ENCODE measurements at regions not wholly inside any gene's neighbourhood (a gene's known extent, or its start where the extent isn't known, plus 50 kb on each side); places are given as distances from the start of the nearest gene placed in this dataset.

- DNase-seq = no peak
- intact Hi-C loops (cut with micrococcal nuclease) = no loop called here
- Mint-ChIP-seq H3K9me3 (no peaks in the 10 kb centered on the region), H3K4me1 (ENCODE audit: low read depth) (no peaks in the 10 kb centered on the region), H3K36me3 (ENCODE audit: low read depth) (no peaks in the 10 kb centered on the region), H3K27me3 (ENCODE audit: low read depth) (no peaks in the 10 kb centered on the region), H3K27ac (no peak overlapping the region), H3K4me3 (no peak overlapping the region)
- CTCF ChIA-PET = interaction anchor here (0.6 kb wide), 1 partner anchor 120 kb away, joined by 3 read pairs; no protein-coding TSS in a partner anchor
These were observed 223.8 kb upstream of the ARRDC4 start for GRCh38 chr15:97736748-97737147.

- Mint-ChIP-seq H3K27ac (no peak overlapping the region), H3K4me1 (ENCODE audit: low read depth) (no peaks in the 10 kb centered on the region), H3K9me3 (no peaks in the 10 kb centered on the region), H3K4me3 (no peak overlapping the region), H3K27me3 (ENCODE audit: low read depth) (peaks cover 5% of the 10 kb centered on the region), H3K36me3 (ENCODE audit: low read depth) (no peaks in the 10 kb centered on the region)
- intact Hi-C loops (cut with micrococcal nuclease) = no loop called here
- DNase-seq = peak; percentile 28
- CTCF ChIA-PET = no interaction called here
These were observed 214.9 kb upstream of the ARRDC4 start for GRCh38 chr15:97745481-97746071.

GRCh38 chr15:97747342-97747741 lies 213.2 kb upstream of the ARRDC4 start:
- CTCF ChIA-PET = no interaction called here
- no peak overlapping the region for H3K4me3 Mint-ChIP-seq
- intact Hi-C loops (cut with micrococcal nuclease) = no loop called here
- H3K9me3 Mint-ChIP-seq = no peaks in the 10 kb centered on the region
- no peak for DNase-seq
- H3K36me3 Mint-ChIP-seq (ENCODE audit: low read depth) = no peaks in the 10 kb centered on the region
- H3K27me3 Mint-ChIP-seq (ENCODE audit: low read depth) = peaks cover 5% of the 10 kb centered on the region
- no peaks in the 10 kb centered on the region for H3K4me1 Mint-ChIP-seq (ENCODE audit: low read depth)
- no peak overlapping the region for H3K27ac Mint-ChIP-seq

GRCh38 chr15:97748576-97748975 lies 211.9 kb upstream of the ARRDC4 start:
- Mint-ChIP-seq H3K27ac (no peak overlapping the region), H3K27me3 (ENCODE audit: low read depth) (peaks cover 5% of the 10 kb centered on the region), H3K4me3 (no peak overlapping the region), H3K9me3 (no peaks in the 10 kb centered on the region), H3K4me1 (ENCODE audit: low read depth) (no peaks in the 10 kb centered on the region), H3K36me3 (ENCODE audit: low read depth) (no peaks in the 10 kb centered on the region)
- DNase-seq = no peak
- intact Hi-C loops (cut with micrococcal nuclease) = no loop called here
- CTCF ChIA-PET = no interaction called here

GRCh38 chr15:97750060-97750459 lies 210.4 kb upstream of the ARRDC4 start:
- CTCF ChIA-PET = no interaction called here
- intact Hi-C loops (cut with micrococcal nuclease) = no loop called here
- no peaks in the 10 kb centered on the region for H3K9me3 Mint-ChIP-seq
- H3K4me1 Mint-ChIP-seq (ENCODE audit: low read depth) = no peaks in the 10 kb centered on the region
- peaks cover 8% of the 10 kb centered on the region for H3K27me3 Mint-ChIP-seq (ENCODE audit: low read depth)
- H3K27ac Mint-ChIP-seq = no peak overlapping the region
- no peak overlapping the region for H3K4me3 Mint-ChIP-seq
- no peaks in the 10 kb centered on the region for H3K36me3 Mint-ChIP-seq (ENCODE audit: low read depth)
- no peak for DNase-seq

- Mint-ChIP-seq H3K27me3 (ENCODE audit: low read depth) (peaks cover 11% of the 10 kb centered on the region), H3K36me3 (ENCODE audit: low read depth) (no peaks in the 10 kb centered on the region), H3K4me1 (ENCODE audit: low read depth) (no peaks in the 10 kb centered on the region), H3K9me3 (peaks cover 3% of the 10 kb centered on the region), H3K27ac (no peak overlapping the region), H3K4me3 (no peak overlapping the region)
- no peak for DNase-seq
- CTCF ChIA-PET = interaction anchor here (0.5 to 0.6 kb wide), 2 partner anchors 458 to 521 kb away, joined by 3 read pairs; no protein-coding TSS in a partner anchor
- intact Hi-C loops (cut with micrococcal nuclease) = no loop called here
These were observed 204.8 kb upstream of the ARRDC4 start for GRCh38 chr15:97755726-97756125.

GRCh38 chr15:97759363-97759762 lies 201.1 kb upstream of the ARRDC4 start:
- CTCF ChIA-PET = no interaction called here
- Mint-ChIP-seq H3K9me3 (peaks cover 3% of the 10 kb centered on the region), H3K27me3 (ENCODE audit: low read depth) (peaks cover 8% of the 10 kb centered on the region), H3K27ac (no peak overlapping the region), H3K4me3 (no peak overlapping the region), H3K4me1 (ENCODE audit: low read depth) (no peaks in the 10 kb centered on the region), H3K36me3 (ENCODE audit: low read depth) (no peaks in the 10 kb centered on the region)
- DNase-seq = no peak
- intact Hi-C loops (cut with micrococcal nuclease) = no loop called here

GRCh38 chr15:97761110-97761509 lies 199.4 kb upstream of the ARRDC4 start:
- Mint-ChIP-seq H3K36me3 (ENCODE audit: low read depth) (no peaks in the 10 kb centered on the region), H3K4me1 (ENCODE audit: low read depth) (no peaks in the 10 kb centered on the region), H3K4me3 (no peak overlapping the region), H3K9me3 (peaks cover 3% of the 10 kb centered on the region), H3K27ac (no peak overlapping the region), H3K27me3 (ENCODE audit: low read depth) (peaks cover 3% of the 10 kb centered on the region)
- intact Hi-C loops (cut with micrococcal nuclease) = no loop called here
- CTCF ChIA-PET = no interaction called here
- DNase-seq = no peak

- H3K4me3 Mint-ChIP-seq = no peak overlapping the region
- intact Hi-C loops (cut with micrococcal nuclease) = no loop called here
- H3K36me3 Mint-ChIP-seq (ENCODE audit: low read depth) = no peaks in the 10 kb centered on the region
- no peaks in the 10 kb centered on the region for H3K9me3 Mint-ChIP-seq
- DNase-seq = no peak
- no peak overlapping the region for H3K27ac Mint-ChIP-seq
- CTCF ChIA-PET = no interaction called here
- no peaks in the 10 kb centered on the region for H3K27me3 Mint-ChIP-seq (ENCODE audit: low read depth)
- no peaks in the 10 kb centered on the region for H3K4me1 Mint-ChIP-seq (ENCODE audit: low read depth)
These were observed 177.3 kb upstream of the ARRDC4 start for GRCh38 chr15:97783240-97783639.

GRCh38 chr15:97786741-97787140 lies 173.8 kb upstream of the ARRDC4 start:
- H3K4me3 Mint-ChIP-seq = no peak overlapping the region
- H3K27me3 Mint-ChIP-seq (ENCODE audit: low read depth) = peaks cover 3% of the 10 kb centered on the region
- intact Hi-C loops (cut with micrococcal nuclease) = no loop called here
- CTCF ChIA-PET = no interaction called here
- no peak for DNase-seq
- H3K27ac Mint-ChIP-seq = no peak overlapping the region
- no peaks in the 10 kb centered on the region for H3K4me1 Mint-ChIP-seq (ENCODE audit: low read depth)
- no peaks in the 10 kb centered on the region for H3K36me3 Mint-ChIP-seq (ENCODE audit: low read depth)
- H3K9me3 Mint-ChIP-seq = no peaks in the 10 kb centered on the region

- H3K4me3 Mint-ChIP-seq = no peak overlapping the region
- peaks cover 6% of the 10 kb centered on the region for H3K27me3 Mint-ChIP-seq (ENCODE audit: low read depth)
- CTCF ChIA-PET = no interaction called here
- no peaks in the 10 kb centered on the region for H3K36me3 Mint-ChIP-seq (ENCODE audit: low read depth)
- H3K9me3 Mint-ChIP-seq = no peaks in the 10 kb centered on the region
- H3K4me1 Mint-ChIP-seq (ENCODE audit: low read depth) = no peaks in the 10 kb centered on the region
- H3K27ac Mint-ChIP-seq = no peak overlapping the region
- intact Hi-C loops (cut with micrococcal nuclease) = no loop called here
- DNase-seq = no peak
These were observed 170.3 kb upstream of the ARRDC4 start for GRCh38 chr15:97790180-97790579.

GRCh38 chr15:97791824-97792792 lies 168.4 kb upstream of the ARRDC4 start:
- H3K27me3 Mint-ChIP-seq (ENCODE audit: low read depth) = peaks cover 6% of the 10 kb centered on the region
- no peaks in the 10 kb centered on the region for H3K9me3 Mint-ChIP-seq
- no peaks in the 10 kb centered on the region for H3K36me3 Mint-ChIP-seq (ENCODE audit: low read depth)
- CTCF ChIA-PET = no interaction called here
- no peak for DNase-seq
- intact Hi-C loops (cut with micrococcal nuclease) = no loop called here
- no peaks in the 10 kb centered on the region for H3K4me1 Mint-ChIP-seq (ENCODE audit: low read depth)
- no peak overlapping the region for H3K4me3 Mint-ChIP-seq
- H3K27ac Mint-ChIP-seq = no peak overlapping the region

GRCh38 chr15:97804950-97805349 lies 155.6 kb upstream of the ARRDC4 start:
- peaks cover 6% of the 10 kb centered on the region for H3K27me3 Mint-ChIP-seq (ENCODE audit: low read depth)
- no peak overlapping the region for H3K27ac Mint-ChIP-seq
- peaks cover 2% of the 10 kb centered on the region for H3K9me3 Mint-ChIP-seq
- no peak for DNase-seq
- CTCF ChIA-PET = no interaction called here
- no peaks in the 10 kb centered on the region for H3K4me1 Mint-ChIP-seq (ENCODE audit: low read depth)
- no peak overlapping the region for H3K4me3 Mint-ChIP-seq
- intact Hi-C loops (cut with micrococcal nuclease) = no loop called here
- no peaks in the 10 kb centered on the region for H3K36me3 Mint-ChIP-seq (ENCODE audit: low read depth)

Measured in activated naive CD4-positive, alpha-beta T cell treated with anti-CD3 and anti-CD28 coated beads for 36 hours (primary cell).